K562 (cell line): ENCODE measurements at regions not wholly inside any gene's neighbourhood (a gene's known extent, or its start where the extent isn't known, plus 50 kb on each side); places are given as distances from the start of the nearest gene placed in this dataset.

ENCODE experiments used
- ATAC-seq: fragments of 200-7000 bp; cut with Tn5 transposase; 3 replicates; pipeline ENCODE4 v1.9.1; 2020; ENCODE audit warnings: moderate library complexity
- BruUV-seq: library from RNA; stranded (reverse); fragments of 400-500 nt; replicated peaks from 2 replicates; lab custom pipeline; 2021; lab: Mats Ljungman, UMichigan
- CTCF ChIA-PET: fragments of 300-600 bp; formaldehyde crosslinking; extraction: SDS; loops from one replicate; lab custom pipeline; 2021; ENCODE audit warnings: low intra/inter-chr PET ratio; lab: Yijun Ruan, JAX
- POLR2A ChIA-PET: fragments of 300-600, 350-650 bp; sonication (Branson Sonifier 250); formaldehyde crosslinking; extraction: SDS; loops from one replicate; lab custom pipeline; 2021; ENCODE audit warnings: antibody characterized with exemption, inconsistent platforms; lab: Yijun Ruan, JAX
- DNase-seq, 4 experiments: peaks; one replicate each; pipeline versions ENCODE4 v3.0.0 to v3.0.0-alpha.2; 2011 to 2018; ENCODE audit warnings: low spot score in 3 of 4, mixed read lengths in 3 of 4; ENCODE audit errors: extremely low read depth in 1 of 4
- FAIRE-seq: peaks from 2 replicates; lab custom pipeline; 2011; peaks lifted over from hg19 to GRCh38; lab: Jason Lieb, UNC
- H2AFZ ChIP-seq: 2 replicates; pipeline ENCODE4 v1.6.0; 2011; ENCODE audit warnings: low read depth, low read length, control low read depth, inconsistent platforms
- H3K27ac ChIP-seq: fragments of 200-600 bp; 3 replicates; pipeline ENCODE4 v1.8.0; 2011; ENCODE audit warnings: low read depth, mild to moderate bottlenecking, control low read depth, inconsistent platforms, low read length, moderate library complexity, mixed read lengths; ENCODE audit errors: extremely low read depth
- H3K27me3 ChIP-seq, 2 experiments: fragments of 300-600 bp in 1 of 2; 2 replicates in 1 of 2; 3 replicates in 1 of 2; pipeline versions ENCODE4 v1.6.0 to v1.8.0; 2011; ENCODE audit warnings: inconsistent platforms in 2 of 2, low read length in 2 of 2, mild to moderate bottlenecking in 1 of 2, mixed read lengths in 1 of 2, moderate library complexity in 1 of 2; ENCODE audit not compliant: control insufficient read depth in 2 of 2, insufficient read depth in 2 of 2
- H3K36me3 ChIP-seq: fragments of 300-600 bp; 3 replicates; pipeline ENCODE4 v1.8.0; 2011; ENCODE audit warnings: mild to moderate bottlenecking, low read length, inconsistent platforms; ENCODE audit not compliant: control insufficient read depth, insufficient read depth
- H3K4me1 ChIP-seq, 2 experiments: fragments of 200-600 bp in 1 of 2; replicated peaks in 1 of 2; 2 replicates in 1 of 2; 3 replicates in 1 of 2; pipeline versions ENCODE4 v1.5.1 to v1.8.0; 2011; ENCODE audit warnings: inconsistent platforms in 2 of 2, low read length in 2 of 2, mild to moderate bottlenecking in 1 of 2, mixed read lengths in 1 of 2, moderate library complexity in 1 of 2; ENCODE audit not compliant: control insufficient read depth in 2 of 2, insufficient read depth in 2 of 2
- H3K4me2 ChIP-seq: 2 replicates; pipeline ENCODE4 v1.6.1; 2011; ENCODE audit warnings: low read length, control low read depth, inconsistent platforms, mixed read lengths; ENCODE audit not compliant: insufficient read depth
- H3K4me3 ChIP-seq: fragments of 200-600 bp; sonication (generic), shearing (Covaris generic); 2 replicates; pipeline ENCODE4 v1.5.1; 2016; ENCODE audit warnings: control low read depth, inconsistent platforms
- H3K79me2 ChIP-seq: fragments of 200-600 bp; 3 replicates; pipeline ENCODE4 v1.8.0; 2011; ENCODE audit warnings: low read length, inconsistent platforms; ENCODE audit not compliant: control insufficient read depth, insufficient read depth
- H3K9ac ChIP-seq, 2 experiments: 2 replicates each; pipeline versions ENCODE4 v1.6.0 to v1.6.1; 2011; ENCODE audit warnings: low read depth in 2 of 2, low read length in 2 of 2, control low read depth in 1 of 2, inconsistent platforms in 1 of 2, mild to moderate bottlenecking in 1 of 2, mixed read lengths in 1 of 2; ENCODE audit not compliant: insufficient read depth in 1 of 2
- H3K9me1 ChIP-seq: one replicate; pipeline ENCODE4 v1.6.0; 2011; ENCODE audit warnings: inconsistent platforms, mild to moderate bottlenecking, low read length, moderate library complexity; ENCODE audit not compliant: control insufficient read depth, insufficient read depth
- H3K9me3 ChIP-seq: replicated peaks from 2 replicates; pipeline ENCODE4 v1.5.1; 2011; ENCODE audit warnings: low read depth, low read length, inconsistent platforms; ENCODE audit not compliant: control insufficient read depth, insufficient read depth
- H4K20me1 ChIP-seq: replicated peaks from 2 replicates; pipeline ENCODE4 v1.6.1; 2011; ENCODE audit warnings: low read length, inconsistent platforms, mixed read lengths; ENCODE audit not compliant: control insufficient read depth, insufficient read depth
- KDM1A ChIP-seq, 2 experiments: fragments of 450-650 bp; IDR thresholded peaks; 2 replicates each; pipeline ENCODE4 v1.6.1; 2016; ENCODE audit warnings: mild to moderate bottlenecking in 2 of 2
- NFE2 ChIP-seq: IDR thresholded peaks from 2 replicates; pipeline ENCODE4 v1.6.1; 2014; ENCODE audit warnings: antibody characterized with exemption, low read depth
- PCBP2 ChIP-seq: fragments of 200-400 bp; formaldehyde crosslinking; IDR thresholded peaks from 2 replicates; pipeline ENCODE4 v1.6.1; 2018; ENCODE audit warnings: low read length, low read depth, mild to moderate bottlenecking, moderate library complexity; ENCODE audit not compliant: poor library complexity, severe bottlenecking
- RAD51 ChIP-seq: fragments of 450-650 bp; IDR thresholded peaks from 2 replicates; pipeline ENCODE4 v1.7.1; 2016; ENCODE audit warnings: low read depth, mild to moderate bottlenecking, borderline replicate concordance
- RBM25 ChIP-seq: fragments of 200-400 bp; formaldehyde crosslinking; IDR thresholded peaks from 2 replicates; pipeline ENCODE4 v1.6.1; 2018; ENCODE audit warnings: low read length, low read depth, moderate library complexity; ENCODE audit not compliant: severe bottlenecking
- RNF2 ChIP-seq: sonication (generic); IDR thresholded peaks from 2 replicates; pipeline ENCODE4 v1.6.1; 2016
- TAF15 ChIP-seq: fragments of 200-400 bp; formaldehyde crosslinking; IDR thresholded peaks from 2 replicates; pipeline ENCODE4 v1.6.1; 2017; ENCODE audit warnings: mild to moderate bottlenecking, low read depth, low read length, moderate library complexity
- ZFP36 ChIP-seq: fragments of 150-350 bp; IDR thresholded peaks from 2 replicates; pipeline ENCODE4 v1.6.1; 2018; ENCODE audit warnings: low read length, low read depth; ENCODE audit not compliant: partially characterized antibody
- WGBS: fragments of 100-300 bp; shearing (Covaris generic); methylation state at CpG from one replicate; pipeline ENCODE4 v1.1.6; 2016; ENCODE audit warnings: low coverage, mixed read lengths; ENCODE audit not compliant: insufficient coverage; ENCODE audit errors: missing lambda C conversion rate; 5-methylcytosine and 5-hydroxymethylcytosine counted together
- in situ Hi-C: fragments of 300-500 bp; cut with MboI; formaldehyde crosslinking; loops from 4 replicates; pipeline ENCODE4 v1.15.0; 2018; ENCODE audit warnings: inconsistent platforms, mixed read lengths
- intact Hi-C: fragments of 100-400 bp; cut with micrococcal nuclease; formaldehyde crosslinking; loops from 2 replicates; pipeline ENCODE4 v1.14.2; 2022
- TF ChIP-seq, protein P1 (sequence below): sonication (generic); formaldehyde crosslinking; IDR thresholded peaks from 2 replicates; pipeline ENCODE4 v1.8.0; 2022; ENCODE audit warnings: missing genetic modification reagents, mild to moderate bottlenecking, borderline replicate concordance
- TF ChIP-seq, protein P2 (sequence below), 3 experiments: IDR thresholded peaks in 2 of 3; conservative IDR thresholded peaks in 1 of 3; 2 replicates each; pipeline ENCODE4 v1.5.1; 2011 to 2012; ENCODE audit warnings: low read length in 3 of 3, mild to moderate bottlenecking in 3 of 3, control low read depth in 2 of 3, improper control_type of control experiment in 1 of 3, inconsistent platforms in 1 of 3, low read depth in 1 of 3, mixed read lengths in 1 of 3, moderate library complexity in 1 of 3; ENCODE audit not compliant: insufficient read depth in 2 of 3

DNA sequence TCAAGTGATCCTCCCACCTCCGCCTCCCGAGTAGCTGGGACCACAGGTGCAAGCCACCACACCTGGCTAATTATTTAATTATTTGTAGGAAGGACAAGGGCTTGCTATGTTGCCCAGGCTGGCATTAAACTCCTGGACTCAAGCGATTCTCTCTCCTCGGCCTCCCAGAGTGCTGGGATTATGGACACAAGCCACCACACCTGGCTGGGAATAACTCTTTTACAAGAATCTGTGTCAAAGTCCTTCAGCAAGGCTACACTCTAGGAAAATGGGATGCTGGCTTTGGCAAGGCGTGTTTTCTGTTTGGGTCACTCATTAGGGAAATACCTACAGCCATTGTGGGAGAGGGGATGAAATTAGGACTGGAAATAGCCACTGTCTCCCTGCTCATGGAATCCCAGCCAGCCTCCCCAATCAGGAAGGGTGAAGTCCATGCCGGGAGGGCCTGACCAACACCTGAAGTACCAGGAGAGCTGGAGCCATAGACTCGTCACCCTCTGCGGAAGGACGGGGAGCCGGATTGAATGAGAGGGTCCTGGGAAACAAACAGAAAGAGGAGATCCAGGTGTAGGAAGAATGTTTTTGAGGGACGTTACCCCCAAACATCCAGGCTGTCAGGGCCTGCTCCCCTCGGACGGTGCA is 72.2 kb upstream of the MYL10 start:
- no peak overlapping the region for H2AFZ ChIP-seq
- CTCF ChIA-PET: no interaction called here
- TF ChIP-seq RNF2 (no peak), RAD51 (no peak)
- in situ Hi-C loops (no loop called here), intact Hi-C loops (loop anchor here (5.0 kb wide), 1 partner anchor 116 kb away; the partner anchor contains the start of gene CUX1)
- no peak overlapping the region for H3K4me2 ChIP-seq
- peaks cover 28 to 62% of the 10 kb centered on the region in 2 experiments for H3K27me3 ChIP-seq
- peaks cover 0 to 7% of the 10 kb centered on the region in 2 experiments; a peak in 2 of 5 replicates for H3K4me1 ChIP-seq
- BruUV-seq: no TSS peak
- ATAC-seq (no peak), DNase-seq (no peak), FAIRE-seq (no peak)
- no peaks in the 10 kb centered on the region for H3K79me2 ChIP-seq
- no peaks in the 10 kb centered on the region for H3K36me3 ChIP-seq
- H3K9me3 ChIP-seq: no peaks in the 10 kb centered on the region
- no peak overlapping the region for H3K4me3 ChIP-seq
- H4K20me1 ChIP-seq: peaks cover 13% of the 10 kb centered on the region
- H3K27ac ChIP-seq: no peak overlapping the region
- no peaks in the 10 kb centered on the region for H3K9me1 ChIP-seq
- H3K9ac ChIP-seq: peak overlapping the region in 1 of 2 experiments; percentile 56; a peak in 1 of 4 replicates
- POLR2A ChIA-PET: interaction anchor here (0.7 kb wide), 1 partner anchor 235 kb away, joined by 3 read pairs; no protein-coding TSS in a partner anchor
- WGBS: 11% methylated on average over 13 of the region's 13 CpGs

DNA sequence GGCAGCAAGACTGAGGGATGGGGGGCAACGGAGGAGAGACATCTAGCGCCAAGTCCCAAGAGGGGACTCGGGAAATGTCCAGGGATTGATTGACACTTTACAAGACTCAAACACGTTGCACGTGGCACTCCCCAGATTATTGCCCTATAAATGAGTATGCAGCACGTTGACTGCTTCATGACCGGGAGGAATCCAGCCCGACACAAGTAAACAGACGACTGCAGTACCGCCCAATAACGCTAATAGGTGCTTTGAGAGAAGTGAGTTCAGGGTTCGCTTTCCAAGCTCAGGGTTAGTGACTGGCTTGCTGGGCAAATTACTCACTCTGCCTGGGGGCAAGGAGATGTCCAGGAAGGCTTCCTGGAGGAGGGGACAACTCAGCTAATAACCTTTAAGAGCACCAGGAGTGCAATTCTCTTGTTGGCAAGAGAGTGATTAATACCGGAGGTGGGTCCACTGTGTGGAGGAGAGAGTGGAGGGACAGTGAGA is 73.3 kb upstream of the MYL10 start:
- in situ Hi-C loops (no loop called here), intact Hi-C loops (loop anchor here (5.0 kb wide), 1 partner anchor 115 kb away; the partner anchor contains the start of gene CUX1)
- H3K27ac ChIP-seq: no peak overlapping the region
- no peak overlapping the region for H2AFZ ChIP-seq
- ChIA-PET POLR2A (interaction anchor here (1.2 kb wide), 1 partner anchor 32 kb away, joined by 3 read pairs; no protein-coding TSS in a partner anchor), CTCF (interaction anchor here (0.6 kb wide), 1 partner anchor 139 kb away, joined by 5 read pairs; no protein-coding TSS in a partner anchor)
- no peaks in the 10 kb centered on the region for H3K9me1 ChIP-seq
- 14% methylated on average over 13 of the region's 13 CpGs for WGBS
- H3K36me3 ChIP-seq: no peaks in the 10 kb centered on the region
- no peaks in the 10 kb centered on the region for H3K79me2 ChIP-seq
- FAIRE-seq (peak; percentile 52), DNase-seq (peak in 2 of 4 experiments; percentile 39 to 41), ATAC-seq (peak; percentile 79)
- peaks cover 0 to 7% of the 10 kb centered on the region in 2 experiments; a peak in 2 of 5 replicates for H3K4me1 ChIP-seq
- no peak overlapping the region for H3K4me3 ChIP-seq
- H3K9me3 ChIP-seq: no peaks in the 10 kb centered on the region
- peak overlapping the region in 1 of 2 experiments; percentile 65; a peak in 1 of 4 replicates for H3K9ac ChIP-seq
- peaks cover 39 to 66% of the 10 kb centered on the region in 2 experiments for H3K27me3 ChIP-seq
- no peak overlapping the region for H3K4me2 ChIP-seq
- peaks cover 18% of the 10 kb centered on the region for H4K20me1 ChIP-seq
- BruUV-seq: no TSS peak
- TF ChIP-seq, protein P1, sequence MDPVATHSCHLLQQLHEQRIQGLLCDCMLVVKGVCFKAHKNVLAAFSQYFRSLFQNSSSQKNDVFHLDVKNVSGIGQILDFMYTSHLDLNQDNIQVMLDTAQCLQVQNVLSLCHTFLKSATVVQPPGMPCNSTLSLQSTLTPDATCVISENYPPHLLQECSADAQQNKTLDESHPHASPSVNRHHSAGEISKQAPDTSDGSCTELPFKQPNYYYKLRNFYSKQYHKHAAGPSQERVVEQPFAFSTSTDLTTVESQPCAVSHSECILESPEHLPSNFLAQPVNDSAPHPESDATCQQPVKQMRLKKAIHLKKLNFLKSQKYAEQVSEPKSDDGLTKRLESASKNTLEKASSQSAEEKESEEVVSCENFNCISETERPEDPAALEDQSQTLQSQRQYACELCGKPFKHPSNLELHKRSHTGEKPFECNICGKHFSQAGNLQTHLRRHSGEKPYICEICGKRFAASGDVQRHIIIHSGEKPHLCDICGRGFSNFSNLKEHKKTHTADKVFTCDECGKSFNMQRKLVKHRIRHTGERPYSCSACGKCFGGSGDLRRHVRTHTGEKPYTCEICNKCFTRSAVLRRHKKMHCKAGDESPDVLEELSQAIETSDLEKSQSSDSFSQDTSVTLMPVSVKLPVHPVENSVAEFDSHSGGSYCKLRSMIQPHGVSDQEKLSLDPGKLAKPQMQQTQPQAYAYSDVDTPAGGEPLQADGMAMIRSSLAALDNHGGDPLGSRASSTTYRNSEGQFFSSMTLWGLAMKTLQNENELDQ: no peak
- TF ChIP-seq, protein P2, sequence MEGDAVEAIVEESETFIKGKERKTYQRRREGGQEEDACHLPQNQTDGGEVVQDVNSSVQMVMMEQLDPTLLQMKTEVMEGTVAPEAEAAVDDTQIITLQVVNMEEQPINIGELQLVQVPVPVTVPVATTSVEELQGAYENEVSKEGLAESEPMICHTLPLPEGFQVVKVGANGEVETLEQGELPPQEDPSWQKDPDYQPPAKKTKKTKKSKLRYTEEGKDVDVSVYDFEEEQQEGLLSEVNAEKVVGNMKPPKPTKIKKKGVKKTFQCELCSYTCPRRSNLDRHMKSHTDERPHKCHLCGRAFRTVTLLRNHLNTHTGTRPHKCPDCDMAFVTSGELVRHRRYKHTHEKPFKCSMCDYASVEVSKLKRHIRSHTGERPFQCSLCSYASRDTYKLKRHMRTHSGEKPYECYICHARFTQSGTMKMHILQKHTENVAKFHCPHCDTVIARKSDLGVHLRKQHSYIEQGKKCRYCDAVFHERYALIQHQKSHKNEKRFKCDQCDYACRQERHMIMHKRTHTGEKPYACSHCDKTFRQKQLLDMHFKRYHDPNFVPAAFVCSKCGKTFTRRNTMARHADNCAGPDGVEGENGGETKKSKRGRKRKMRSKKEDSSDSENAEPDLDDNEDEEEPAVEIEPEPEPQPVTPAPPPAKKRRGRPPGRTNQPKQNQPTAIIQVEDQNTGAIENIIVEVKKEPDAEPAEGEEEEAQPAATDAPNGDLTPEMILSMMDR (IDR thresholded peaks at IDR 0.05 in 2 of 3, conservative IDR thresholded peaks at IDR 0.05 in 1 of 3; ENCODE audit: insufficient read depth in 2 of 3, low read depth in 1 of 3, low read length in 3 of 3): peak in 2 of 3 experiments; percentile 19 to 26; a peak in 4 of 6 replicates
- peak; percentile 33 to 72; a peak in 3 of 4 replicates for TF ChIP-seq KDM1A (IDR thresholded peaks at IDR 0.05)
- peak; percentile 73 for TF ChIP-seq RBM25
- no peak for TF ChIP-seq PCBP2
- TF ChIP-seq NFE2: no peak
- no peak for TF ChIP-seq TAF15
- peak; percentile 100 for TF ChIP-seq ZFP36
